GM20000 (cell line): ENCODE measurements at regions not wholly inside any gene's neighbourhood (a gene's known extent, or its start where the extent isn't known, plus 50 kb on each side); places are given as distances from the start of the nearest gene placed in this dataset.

Experiments
- DNase-seq: peaks from one replicate; pipeline ENCODE4 v3.0.0; 2012; ENCODE audit warnings: low spot score
- CTCF ChIP-seq: IDR thresholded peaks from 2 replicates; pipeline ENCODE4 v1.5.1; 2012; ENCODE audit warnings: mild to moderate bottlenecking, control low read depth; ENCODE audit errors: extremely low read depth, missing control alignments

- no peak for DNase-seq
- no peak for TF ChIP-seq CTCF
Measured at GRCh38 chr6:94251878-94252277, 832.5 kb upstream of the EPHA7 start.

- TF ChIP-seq CTCF = no peak
Measured at GRCh38 chr6:94245395-94245794, 826.0 kb upstream of the EPHA7 start.

GRCh38 chr6:94238868-94239267, 819.5 kb upstream of the EPHA7 start:
- DNase-seq = no peak
- TF ChIP-seq CTCF = no peak

More at GRCh38 chr6:94245395-94245794, 826.0 kb upstream of the EPHA7 start:
- no peak for DNase-seq

GRCh38 chr6:94227741-94228140, 808.4 kb upstream of the EPHA7 start:
- no peak for DNase-seq
- no peak for TF ChIP-seq CTCF

GRCh38 chr6:94217836-94218235, 798.5 kb upstream of the EPHA7 start:
- TF ChIP-seq CTCF = no peak
- DNase-seq = no peak

- TF ChIP-seq CTCF = no peak
- DNase-seq = no peak
Measured at GRCh38 chr6:94215552-94215951, 796.2 kb upstream of the EPHA7 start.

GRCh38 chr6:94213226-94213625, 793.9 kb upstream of the EPHA7 start:
- no peak for DNase-seq

More at GRCh38 chr6:94213226-94213625, 793.9 kb upstream of the EPHA7 start:
- no peak for TF ChIP-seq CTCF
